Effector memory CD8-positive, alpha-beta T cell (primary cell): ENCODE measurements at regions not wholly inside any gene's neighbourhood (a gene's known extent, or its start where the extent isn't known, plus 50 kb on each side); places are given as distances from the start of the nearest gene placed in this dataset.

Experiments
- ATAC-seq: fragments of 150-1000 bp; cut with Tn5 transposase; replicated peaks from 2 replicates; pipeline ENCODE4 v1.10.0; 2021; ENCODE audit warnings: mild to moderate bottlenecking, moderate library complexity
- DNase-seq, 3 experiments: peaks; one replicate each; pipeline ENCODE4 v3.0.0; 2021
- H3K27ac Mint-ChIP-seq, 2 donors: one replicate each; pipeline ENCODE4 v1.8.0; 2022; ENCODE audit warnings: mild to moderate bottlenecking in 2 of 2, mixed read lengths in 2 of 2, moderate library complexity in 2 of 2
- H3K27me3 Mint-ChIP-seq, 2 donors: one replicate each; pipeline ENCODE4 v1.8.0; 2022; ENCODE audit warnings: mixed read lengths in 2 of 2
- H3K36me3 Mint-ChIP-seq: one replicate; pipeline ENCODE4 v1.8.0; 2022; ENCODE audit warnings: mild to moderate bottlenecking, moderate library complexity, mixed read lengths; ENCODE audit not compliant: insufficient read depth
- H3K4me1 Mint-ChIP-seq, 2 donors: one replicate each; pipeline ENCODE4 v1.8.0; 2022; ENCODE audit warnings: low read depth in 2 of 2, mixed read lengths in 2 of 2
- H3K4me3 Mint-ChIP-seq, 2 donors: one replicate each; pipeline ENCODE4 v1.8.0; 2022; ENCODE audit warnings: mild to moderate bottlenecking in 2 of 2, mixed read lengths in 2 of 2, moderate library complexity in 2 of 2
- H3K9me3 Mint-ChIP-seq, 2 donors: one replicate each; pipeline ENCODE4 v1.8.0; 2022; ENCODE audit warnings: mixed read lengths in 2 of 2

DNA sequence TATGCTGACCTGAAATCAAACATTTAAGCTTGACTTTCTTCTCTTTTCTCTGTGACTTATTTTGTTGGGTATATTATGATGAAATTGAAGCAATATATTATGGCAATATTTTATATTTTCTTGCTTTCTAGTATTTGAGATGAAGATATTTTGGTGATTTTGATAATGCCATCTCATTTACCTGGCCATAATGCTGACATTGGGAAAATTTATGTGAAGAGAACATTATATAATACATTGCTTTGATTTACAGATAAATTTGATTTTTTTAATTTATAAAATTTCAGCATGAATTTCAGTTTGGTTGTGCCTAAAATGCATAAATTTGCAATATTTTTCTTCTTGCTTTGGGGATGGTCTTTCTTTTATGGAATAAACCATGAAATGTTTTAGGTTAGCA lies 1413.7 kb upstream of the TMEFF2 start:
- no peaks in the 10 kb centered on the region for H3K27me3 Mint-ChIP-seq
- no peak overlapping the region for H3K27ac Mint-ChIP-seq
- H3K4me3 Mint-ChIP-seq, result no peak overlapping the region
- no peaks in the 10 kb centered on the region for H3K4me1 Mint-ChIP-seq
- ATAC-seq, result no peak
- DNase-seq, result no peak
- no peaks in the 10 kb centered on the region for H3K36me3 Mint-ChIP-seq
- H3K9me3 Mint-ChIP-seq, result peaks cover 4 to 7% of the 10 kb centered on the region in 2 donors

- no peak for DNase-seq
- Mint-ChIP-seq H3K27me3 (no peaks in the 10 kb centered on the region), H3K27ac (no peak overlapping the region), H3K9me3 (peaks cover 8 to 14% of the 10 kb centered on the region in 2 donors), H3K36me3 (no peaks in the 10 kb centered on the region), H3K4me3 (no peak overlapping the region), H3K4me1 (no peaks in the 10 kb centered on the region)
- ATAC-seq, result no peak
Observed at GRCh38 chr2:193590831-193591230, 1396.1 kb upstream of the TMEFF2 start.

DNA sequence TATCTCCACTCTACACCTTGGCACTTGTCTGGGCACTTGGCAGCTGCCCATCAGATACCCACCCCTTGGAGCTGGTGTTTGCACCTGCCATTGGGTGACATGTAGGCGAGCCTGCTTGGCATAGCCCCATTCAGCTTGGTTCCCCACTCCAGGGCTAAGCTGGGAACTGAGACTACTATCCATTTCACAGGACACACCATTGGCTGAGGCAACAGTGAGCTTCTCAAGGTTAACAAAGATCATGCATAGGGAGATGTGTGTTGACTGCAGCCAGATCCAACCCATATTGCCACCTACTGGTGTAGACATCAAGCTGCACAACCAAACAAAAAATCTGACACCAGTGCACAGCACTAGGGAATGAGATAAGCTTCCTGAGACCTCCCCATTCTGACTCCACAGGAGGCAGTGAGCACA lies 1389.8 kb upstream of the TMEFF2 start:
- H3K9me3 Mint-ChIP-seq, result peaks cover 5 to 13% of the 10 kb centered on the region in 2 donors
- no peak overlapping the region for H3K27ac Mint-ChIP-seq
- no peaks in the 10 kb centered on the region for H3K36me3 Mint-ChIP-seq
- H3K4me1 Mint-ChIP-seq, result no peaks in the 10 kb centered on the region
- no peak for DNase-seq
- no peak overlapping the region for H3K4me3 Mint-ChIP-seq
- H3K27me3 Mint-ChIP-seq, result no peaks in the 10 kb centered on the region
- no peak for ATAC-seq

DNA sequence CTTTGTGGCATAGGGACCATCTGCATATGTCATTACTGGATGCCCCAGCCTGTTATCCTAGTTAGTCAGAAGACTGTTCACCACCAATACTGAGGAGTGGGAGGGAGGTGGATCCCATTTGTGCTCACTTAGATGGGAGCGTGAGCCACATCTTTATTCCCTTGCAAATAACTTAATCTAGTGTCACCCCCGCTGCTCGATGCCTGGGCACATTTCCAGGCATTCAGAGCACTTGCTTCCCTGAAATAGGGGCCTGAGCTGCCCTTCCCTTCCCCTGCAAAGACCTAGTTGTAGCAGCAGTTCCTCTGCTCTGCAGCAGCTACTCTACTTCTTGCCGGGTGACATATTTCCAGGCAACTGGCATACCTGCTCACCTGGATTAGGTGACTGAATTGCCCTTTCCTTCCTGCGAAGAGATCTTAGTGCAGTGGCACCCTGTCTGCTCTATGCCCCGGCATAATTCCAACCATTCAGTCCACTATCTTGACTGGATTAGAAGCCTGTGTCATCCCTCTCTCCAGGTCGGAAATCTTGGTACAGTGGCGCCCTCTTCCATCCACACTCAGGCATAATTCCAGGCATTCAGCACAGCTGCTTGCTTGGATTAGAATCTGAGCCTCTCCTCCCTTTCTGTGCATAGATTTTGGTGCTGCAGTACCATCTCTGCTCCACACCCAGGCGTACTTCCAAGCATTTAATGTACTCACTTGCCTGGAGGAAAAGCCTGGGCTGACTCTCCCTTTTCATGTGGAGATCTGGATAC lies 1389.1 kb upstream of the TMEFF2 start:
- Mint-ChIP-seq H3K27me3 (no peaks in the 10 kb centered on the region), H3K27ac (no peak overlapping the region)
- ATAC-seq, result no peak

GRCh38 chr2:193581807-193582206 lies 1387.1 kb upstream of the TMEFF2 start:
- ATAC-seq, result no peak
- Mint-ChIP-seq H3K27ac (no peak overlapping the region), H3K4me1 (no peaks in the 10 kb centered on the region)

More for the DNA sequence above, 1389.1 kb upstream of the TMEFF2 start:
- DNase-seq, result no peak
- H3K36me3 Mint-ChIP-seq, result peaks cover 3% of the 10 kb centered on the region
- peaks cover 5 to 13% of the 10 kb centered on the region in 2 donors for H3K9me3 Mint-ChIP-seq
- no peak overlapping the region for H3K4me3 Mint-ChIP-seq
- H3K4me1 Mint-ChIP-seq, result no peaks in the 10 kb centered on the region

DNA sequence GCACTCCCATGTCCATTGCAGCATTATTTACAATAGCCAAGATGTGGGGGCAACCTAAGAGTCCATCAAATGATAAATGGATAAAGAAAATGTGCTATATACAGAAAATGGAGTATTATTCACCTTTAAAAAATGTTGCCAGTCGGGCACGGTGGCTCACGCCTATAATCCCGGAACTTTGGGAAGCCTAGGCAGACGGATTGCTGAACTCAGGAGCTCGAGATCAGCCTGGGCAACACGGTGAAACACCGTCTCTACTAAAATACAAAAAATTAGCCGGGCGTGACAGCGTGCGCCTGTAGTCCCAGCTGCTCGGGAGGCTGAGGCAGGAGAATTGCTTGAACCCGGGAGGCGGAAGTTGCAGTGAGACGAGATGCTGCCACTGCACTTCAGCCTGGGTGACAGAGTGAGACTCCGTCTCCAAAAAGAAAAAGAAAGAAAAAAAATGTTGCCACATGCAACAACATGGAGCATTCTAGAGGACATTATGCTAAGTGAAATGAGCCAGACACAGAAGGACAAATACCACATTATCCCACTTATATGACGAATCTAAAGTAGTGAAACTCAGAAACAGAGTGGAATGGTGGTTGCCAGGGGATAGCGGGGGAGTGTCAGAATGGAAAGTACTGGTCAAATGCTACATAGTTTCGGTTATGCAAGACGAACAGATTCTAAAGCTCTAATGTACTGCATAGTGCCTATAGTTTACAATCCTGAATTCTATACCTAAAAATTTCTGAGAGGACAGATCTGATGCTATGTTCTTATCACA lies 1385.6 kb upstream of the TMEFF2 start:
- Mint-ChIP-seq H3K36me3 (peaks cover 3% of the 10 kb centered on the region), H3K4me1 (no peaks in the 10 kb centered on the region), H3K9me3 (peaks cover 5 to 13% of the 10 kb centered on the region in 2 donors), H3K4me3 (no peak overlapping the region), H3K27me3 (no peaks in the 10 kb centered on the region), H3K27ac (no peak overlapping the region)
- DNase-seq (no peak), ATAC-seq (no peak)

More at GRCh38 chr2:193581807-193582206, 1387.1 kb upstream of the TMEFF2 start:
- Mint-ChIP-seq H3K9me3 (peaks cover 5 to 13% of the 10 kb centered on the region in 2 donors), H3K27me3 (no peaks in the 10 kb centered on the region), H3K4me3 (no peak overlapping the region), H3K36me3 (peaks cover 3% of the 10 kb centered on the region)
- no peak for DNase-seq

DNA sequence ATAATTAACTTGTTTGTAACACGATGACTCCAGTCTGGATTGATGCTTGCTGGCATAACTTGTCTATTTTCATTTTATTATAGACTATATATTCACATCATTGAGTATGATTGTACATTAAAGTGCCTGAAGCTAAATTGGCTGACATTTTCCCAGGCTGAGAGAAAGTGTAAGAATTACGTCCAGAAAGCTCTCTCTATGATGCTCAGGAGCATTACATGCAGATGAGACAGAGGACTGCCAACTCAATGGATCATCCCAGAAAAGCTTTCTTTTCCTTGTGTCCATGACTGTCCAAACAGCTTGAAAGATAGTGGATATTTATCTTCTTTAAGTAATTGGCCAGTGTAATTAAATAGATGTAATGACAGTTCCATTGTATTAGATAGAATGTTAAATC lies 1372.2 kb upstream of the TMEFF2 start:
- Mint-ChIP-seq H3K4me1 (no peaks in the 10 kb centered on the region), H3K36me3 (no peaks in the 10 kb centered on the region), H3K27me3 (no peaks in the 10 kb centered on the region), H3K27ac (no peak overlapping the region), H3K4me3 (no peak overlapping the region), H3K9me3 (peaks cover 0 to 2% of the 10 kb centered on the region in 2 donors)
- ATAC-seq (no peak), DNase-seq (no peak)

DNA sequence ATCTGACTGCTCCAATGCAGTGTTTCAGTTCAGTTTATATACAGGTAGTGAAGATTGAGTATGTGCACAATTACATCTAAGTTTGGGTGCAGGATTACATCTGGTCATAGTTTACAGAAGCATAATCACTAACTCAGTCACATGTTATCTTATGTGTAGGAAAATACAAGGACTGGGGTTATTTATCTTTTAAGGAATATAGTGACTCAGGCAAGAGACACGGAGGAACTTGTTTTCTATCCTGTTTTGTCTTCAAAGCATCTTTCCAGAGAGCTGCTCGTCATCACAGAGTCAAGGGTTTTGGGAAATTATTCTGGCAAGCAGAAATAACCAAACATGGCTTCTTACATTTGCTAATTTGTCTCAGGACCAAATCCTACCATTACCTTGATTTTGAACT lies 1371.5 kb upstream of the TMEFF2 start:
- H3K36me3 Mint-ChIP-seq, result no peaks in the 10 kb centered on the region
- H3K27me3 Mint-ChIP-seq, result no peaks in the 10 kb centered on the region

GRCh38 chr2:193562031-193562430 lies 1367.3 kb upstream of the TMEFF2 start:
- Mint-ChIP-seq H3K36me3 (no peaks in the 10 kb centered on the region), H3K27ac (no peak overlapping the region), H3K4me3 (no peak overlapping the region), H3K4me1 (no peaks in the 10 kb centered on the region), H3K9me3 (peaks cover 0 to 2% of the 10 kb centered on the region in 2 donors), H3K27me3 (no peaks in the 10 kb centered on the region)
- no peak for ATAC-seq
- DNase-seq, result no peak

More for the DNA sequence above, 1371.5 kb upstream of the TMEFF2 start:
- H3K27ac Mint-ChIP-seq, result no peak overlapping the region
- ATAC-seq (no peak), DNase-seq (no peak)
- no peak overlapping the region for H3K4me3 Mint-ChIP-seq
- peaks cover 0 to 2% of the 10 kb centered on the region in 2 donors for H3K9me3 Mint-ChIP-seq
- H3K4me1 Mint-ChIP-seq, result no peaks in the 10 kb centered on the region

- Mint-ChIP-seq H3K27me3 (no peaks in the 10 kb centered on the region), H3K36me3 (no peaks in the 10 kb centered on the region), H3K4me3 (no peak overlapping the region), H3K9me3 (peaks cover 0 to 2% of the 10 kb centered on the region in 2 donors), H3K27ac (no peak overlapping the region), H3K4me1 (no peaks in the 10 kb centered on the region)
- no peak for ATAC-seq
- DNase-seq, result no peak
Observed at GRCh38 chr2:193561054-193561453, 1366.3 kb upstream of the TMEFF2 start.

- Mint-ChIP-seq H3K27me3 (no peaks in the 10 kb centered on the region), H3K9me3 (no peaks in the 10 kb centered on the region), H3K27ac (no peak overlapping the region), H3K4me3 (no peak overlapping the region), H3K4me1 (no peaks in the 10 kb centered on the region), H3K36me3 (no peaks in the 10 kb centered on the region)
- DNase-seq (no peak), ATAC-seq (no peak)
Observed at GRCh38 chr2:193556766-193557470, 1362.2 kb upstream of the TMEFF2 start.

- ATAC-seq (no peak), DNase-seq (no peak)
- no peak overlapping the region for H3K4me3 Mint-ChIP-seq
- no peak overlapping the region for H3K27ac Mint-ChIP-seq
- no peaks in the 10 kb centered on the region for H3K4me1 Mint-ChIP-seq
- peaks cover 0 to 6% of the 10 kb centered on the region in 2 donors for H3K9me3 Mint-ChIP-seq
- no peaks in the 10 kb centered on the region for H3K36me3 Mint-ChIP-seq
- no peaks in the 10 kb centered on the region for H3K27me3 Mint-ChIP-seq
Observed at GRCh38 chr2:193549661-193550060, 1354.9 kb upstream of the TMEFF2 start.

- ATAC-seq (no peak), DNase-seq (no peak)
- H3K27me3 Mint-ChIP-seq, result no peaks in the 10 kb centered on the region
- peaks cover 0 to 5% of the 10 kb centered on the region in 2 donors for H3K9me3 Mint-ChIP-seq
- H3K4me3 Mint-ChIP-seq, result no peak overlapping the region
- H3K27ac Mint-ChIP-seq, result no peak overlapping the region
- no peaks in the 10 kb centered on the region for H3K36me3 Mint-ChIP-seq
- H3K4me1 Mint-ChIP-seq, result no peaks in the 10 kb centered on the region
Observed at GRCh38 chr2:193542762-193543161, 1348.0 kb upstream of the TMEFF2 start.
